ENCODE measurements at regions not wholly inside any gene's neighbourhood (a gene's known extent, or its start where the extent isn't known, plus 50 kb on each side); places are given as distances from the start of the nearest gene placed in this dataset.

- Mint-ChIP-seq H3K27ac (no peak overlapping the region), H3K27me3 (no peaks in the 10 kb centered on the region), H3K9me3 (peaks cover 10 to 19% of the 10 kb centered on the region in 2 donors), H3K4me1 (no peaks in the 10 kb centered on the region), H3K4me3 (no peak overlapping the region)
- DNase-seq, result no peak
- ATAC-seq, result no peak
Measured at GRCh38 chr4:188466001-188466400, 326.8 kb downstream of the TRIML1 start.

- Mint-ChIP-seq H3K9me3 (peaks cover 0 to 22% of the 10 kb centered on the region in 2 donors), H3K27me3 (no peaks in the 10 kb centered on the region), H3K27ac (no peak overlapping the region), H3K4me1 (no peaks in the 10 kb centered on the region), H3K4me3 (no peak overlapping the region)
- ATAC-seq (no peak), DNase-seq (no peak)
Measured at GRCh38 chr4:188484256-188484655, 345.0 kb downstream of the TRIML1 start.

- no peaks in the 10 kb centered on the region for H3K27me3 Mint-ChIP-seq
- H3K4me1 Mint-ChIP-seq, result no peaks in the 10 kb centered on the region
- DNase-seq (no peak), ATAC-seq (no peak)
- peaks cover 0 to 16% of the 10 kb centered on the region in 2 donors for H3K9me3 Mint-ChIP-seq
- H3K27ac Mint-ChIP-seq, result no peak overlapping the region
- no peak overlapping the region for H3K4me3 Mint-ChIP-seq
Measured at GRCh38 chr4:188485906-188486305, 346.7 kb downstream of the TRIML1 start.

- Mint-ChIP-seq H3K4me1 (no peaks in the 10 kb centered on the region), H3K9me3 (peaks cover 11 to 21% of the 10 kb centered on the region in 2 donors), H3K27me3 (no peaks in the 10 kb centered on the region), H3K4me3 (no peak overlapping the region), H3K27ac (no peak overlapping the region)
- DNase-seq (no peak), ATAC-seq (no peak)
Measured at GRCh38 chr4:188492886-188493285, 353.6 kb downstream of the TRIML1 start.

GRCh38 chr4:188495169-188495568 lies 355.9 kb downstream of the TRIML1 start:
- Mint-ChIP-seq H3K9me3 (peaks cover 16 to 31% of the 10 kb centered on the region in 2 donors), H3K4me1 (no peaks in the 10 kb centered on the region), H3K4me3 (no peak overlapping the region), H3K27ac (no peak overlapping the region), H3K27me3 (no peaks in the 10 kb centered on the region)
- DNase-seq, result no peak
- no peak for ATAC-seq

GRCh38 chr4:188511431-188511830 lies 372.2 kb downstream of the TRIML1 start:
- Mint-ChIP-seq H3K27ac (no peak overlapping the region), H3K27me3 (no peaks in the 10 kb centered on the region), H3K9me3 (peaks cover 39 to 67% of the 10 kb centered on the region in 2 donors), H3K4me3 (no peak overlapping the region), H3K4me1 (no peaks in the 10 kb centered on the region)
- no peak for ATAC-seq
- DNase-seq, result no peak

GRCh38 chr4:188532751-188533150 lies 393.5 kb downstream of the TRIML1 start:
- H3K4me1 Mint-ChIP-seq, result no peaks in the 10 kb centered on the region
- peaks cover 8 to 20% of the 10 kb centered on the region in 2 donors for H3K9me3 Mint-ChIP-seq

GRCh38 chr4:188534297-188534696 lies 395.1 kb downstream of the TRIML1 start:
- H3K4me3 Mint-ChIP-seq, result no peak overlapping the region
- H3K9me3 Mint-ChIP-seq, result peaks cover 8 to 20% of the 10 kb centered on the region in 2 donors
- no peak overlapping the region for H3K27ac Mint-ChIP-seq
- H3K27me3 Mint-ChIP-seq, result no peaks in the 10 kb centered on the region
- ATAC-seq (no peak), DNase-seq (no peak)
- no peaks in the 10 kb centered on the region for H3K4me1 Mint-ChIP-seq

More at GRCh38 chr4:188532751-188533150, 393.5 kb downstream of the TRIML1 start:
- ATAC-seq (no peak), DNase-seq (no peak)
- H3K4me3 Mint-ChIP-seq, result no peak overlapping the region
- no peaks in the 10 kb centered on the region for H3K27me3 Mint-ChIP-seq
- no peak overlapping the region for H3K27ac Mint-ChIP-seq

GRCh38 chr4:188534917-188535316 lies 395.7 kb downstream of the TRIML1 start:
- H3K4me1 Mint-ChIP-seq, result no peaks in the 10 kb centered on the region
- DNase-seq, result no peak
- peaks cover 8 to 20% of the 10 kb centered on the region in 2 donors for H3K9me3 Mint-ChIP-seq
- H3K27ac Mint-ChIP-seq, result no peak overlapping the region
- no peak for ATAC-seq
- H3K27me3 Mint-ChIP-seq, result no peaks in the 10 kb centered on the region
- no peak overlapping the region for H3K4me3 Mint-ChIP-seq

GRCh38 chr4:188536826-188537225 lies 397.6 kb downstream of the TRIML1 start:
- Mint-ChIP-seq H3K27ac (no peak overlapping the region), H3K4me3 (no peak overlapping the region), H3K9me3 (peaks cover 8 to 16% of the 10 kb centered on the region in 2 donors), H3K27me3 (no peaks in the 10 kb centered on the region), H3K4me1 (no peaks in the 10 kb centered on the region)
- no peak for DNase-seq
- no peak for ATAC-seq

GRCh38 chr4:188550296-188550695 lies 411.1 kb downstream of the TRIML1 start:
- ATAC-seq (no peak), DNase-seq (no peak)
- no peaks in the 10 kb centered on the region for H3K27me3 Mint-ChIP-seq
- H3K9me3 Mint-ChIP-seq, result peaks cover 8 to 13% of the 10 kb centered on the region in 2 donors
- H3K4me1 Mint-ChIP-seq, result no peaks in the 10 kb centered on the region
- no peak overlapping the region for H3K4me3 Mint-ChIP-seq
- no peak overlapping the region for H3K27ac Mint-ChIP-seq

- no peaks in the 10 kb centered on the region for H3K4me1 Mint-ChIP-seq
- no peak overlapping the region for H3K27ac Mint-ChIP-seq
- peaks cover 8 to 17% of the 10 kb centered on the region in 2 donors for H3K9me3 Mint-ChIP-seq
- no peaks in the 10 kb centered on the region for H3K27me3 Mint-ChIP-seq
- no peak overlapping the region for H3K4me3 Mint-ChIP-seq
- ATAC-seq, result no peak
- no peak for DNase-seq
Measured at GRCh38 chr4:188551156-188551555, 411.9 kb downstream of the TRIML1 start.

GRCh38 chr4:188552741-188553275 lies 413.6 kb downstream of the TRIML1 start:
- DNase-seq (no peak), ATAC-seq (no peak)
- no peaks in the 10 kb centered on the region for H3K4me1 Mint-ChIP-seq

GRCh38 chr4:188554413-188554812 lies 415.2 kb downstream of the TRIML1 start:
- H3K27ac Mint-ChIP-seq, result no peak overlapping the region
- DNase-seq, result no peak
- H3K27me3 Mint-ChIP-seq, result no peaks in the 10 kb centered on the region
- ATAC-seq, result no peak
- no peaks in the 10 kb centered on the region for H3K4me1 Mint-ChIP-seq
- H3K4me3 Mint-ChIP-seq, result no peak overlapping the region
- peaks cover 4 to 17% of the 10 kb centered on the region in 2 donors for H3K9me3 Mint-ChIP-seq

More at GRCh38 chr4:188552741-188553275, 413.6 kb downstream of the TRIML1 start:
- Mint-ChIP-seq H3K9me3 (peaks cover 8 to 17% of the 10 kb centered on the region in 2 donors), H3K27ac (no peak overlapping the region), H3K27me3 (no peaks in the 10 kb centered on the region), H3K4me3 (no peak overlapping the region)

- no peaks in the 10 kb centered on the region for H3K4me1 Mint-ChIP-seq
- ATAC-seq (no peak), DNase-seq (no peak)
- no peaks in the 10 kb centered on the region for H3K27me3 Mint-ChIP-seq
- peaks cover 17 to 40% of the 10 kb centered on the region in 2 donors for H3K9me3 Mint-ChIP-seq
- no peak overlapping the region for H3K27ac Mint-ChIP-seq
- no peak overlapping the region for H3K4me3 Mint-ChIP-seq
Measured at GRCh38 chr4:188573104-188573503, 433.9 kb downstream of the TRIML1 start.

GRCh38 chr4:188578657-188579056 lies 439.4 kb downstream of the TRIML1 start:
- Mint-ChIP-seq H3K9me3 (peaks cover 11 to 36% of the 10 kb centered on the region in 2 donors), H3K4me1 (no peaks in the 10 kb centered on the region), H3K4me3 (no peak overlapping the region), H3K27ac (no peak overlapping the region), H3K27me3 (no peaks in the 10 kb centered on the region)
- ATAC-seq (no peak), DNase-seq (no peak)

- ATAC-seq, result no peak
- no peak for DNase-seq
- H3K4me1 Mint-ChIP-seq, result no peaks in the 10 kb centered on the region
- no peak overlapping the region for H3K4me3 Mint-ChIP-seq
- H3K9me3 Mint-ChIP-seq, result peaks cover 13 to 28% of the 10 kb centered on the region in 2 donors
- H3K27ac Mint-ChIP-seq, result no peak overlapping the region
- no peaks in the 10 kb centered on the region for H3K27me3 Mint-ChIP-seq
Measured at GRCh38 chr4:188596021-188596420, 456.8 kb downstream of the TRIML1 start.
